ENCODE measurements at regions not wholly inside any gene's neighbourhood (a gene's known extent, or its start where the extent isn't known, plus 50 kb on each side); places are given as distances from the start of the nearest gene placed in this dataset.

GRCh38 chr11:50412832-50413231, 380.2 kb downstream of the OR4C45 start:
- H3K27ac ChIP-seq = no peak overlapping the region
- H3K9me3 ChIP-seq = peaks cover 0 to 34% (median 11%) of the 10 kb centered on the region in 3 donors
- no peaks in the 10 kb centered on the region for H3K36me3 ChIP-seq
- no peak for DNase-seq
- no peaks in the 10 kb centered on the region for H3K27me3 ChIP-seq
- H3K4me1 ChIP-seq = no peaks in the 10 kb centered on the region
- TF ChIP-seq CTCF (IDR thresholded peaks at IDR 0.05) (no peak), POLR2A (IDR thresholded peaks at IDR 0.05) (no peak)
- intact Hi-C loops (cut with DNase I) = no loop called here
- 73 to 79% methylated on average over 6 of the region's 6 CpGs for WGBS, 2 donors
- no peak overlapping the region for H3K4me3 ChIP-seq

GRCh38 chr11:50423208-50423607, 390.5 kb downstream of the OR4C45 start:
- no peaks in the 10 kb centered on the region for H3K9me3 ChIP-seq

More at GRCh38 chr11:50423208-50423607, 390.5 kb downstream of the OR4C45 start:
- H3K27ac ChIP-seq = no peak overlapping the region
- intact Hi-C loops (cut with DNase I) = no loop called here
- DNase-seq = no peak
- no peaks in the 10 kb centered on the region for H3K27me3 ChIP-seq
- 46 to 50% methylated on average over 4 of the region's 4 CpGs for WGBS, 2 donors
- H3K4me1 ChIP-seq = no peaks in the 10 kb centered on the region
- no peak overlapping the region for H3K4me3 ChIP-seq
- H3K36me3 ChIP-seq = no peaks in the 10 kb centered on the region
- no peak for TF ChIP-seq CTCF (IDR thresholded peaks at IDR 0.05)
- TF ChIP-seq POLR2A (IDR thresholded peaks at IDR 0.05) = no peak

Small RNA genes lying in the stretch of these regions (small RNA-seq; reads per million reads assigned to genes)
- 0 reads per million in 4 donors for gene AC109635.3

Measured in esophagus squamous epithelium (tissue), 5 donors.